ENCODE measurements at regions not wholly inside any gene's neighbourhood (a gene's known extent, or its start where the extent isn't known, plus 50 kb on each side); places are given as distances from the start of the nearest gene placed in this dataset.

GRCh38 chr3:88703501-88704059, 403.8 kb upstream of the EPHA3 start:
- Mint-ChIP-seq H3K4me3 (ENCODE audit: low read depth) (no peak overlapping the region), H3K27me3 (no peaks in the 10 kb centered on the region), H3K36me3 (ENCODE audit: insufficient read depth) (no peaks in the 10 kb centered on the region), H3K9me3 (ENCODE audit: low read depth) (no peaks in the 10 kb centered on the region), H3K4me1 (ENCODE audit: low read depth) (no peaks in the 10 kb centered on the region), H3K27ac (no peak overlapping the region)
- DNase-seq (ENCODE audit: low spot score, unreplicated experiment): no peak
- no peak for TF ChIP-seq CTCF (IDR thresholded peaks at IDR 0.05; ENCODE audit: unreplicated experiment)

- no peak overlapping the region for H3K27ac Mint-ChIP-seq
- no peaks in the 10 kb centered on the region for H3K27me3 Mint-ChIP-seq
- no peaks in the 10 kb centered on the region for H3K36me3 Mint-ChIP-seq (ENCODE audit: insufficient read depth)
- no peaks in the 10 kb centered on the region for H3K4me1 Mint-ChIP-seq (ENCODE audit: low read depth)
- TF ChIP-seq CTCF (IDR thresholded peaks at IDR 0.05; ENCODE audit: unreplicated experiment): no peak
- no peaks in the 10 kb centered on the region for H3K9me3 Mint-ChIP-seq (ENCODE audit: low read depth)
- H3K4me3 Mint-ChIP-seq (ENCODE audit: low read depth): no peak overlapping the region
- no peak for DNase-seq (ENCODE audit: low spot score, unreplicated experiment)
Observed at GRCh38 chr3:88704338-88704737, 403.1 kb upstream of the EPHA3 start.

GRCh38 chr3:88707837-88708236, 399.6 kb upstream of the EPHA3 start:
- Mint-ChIP-seq H3K36me3 (ENCODE audit: insufficient read depth) (no peaks in the 10 kb centered on the region), H3K27me3 (no peaks in the 10 kb centered on the region), H3K4me1 (ENCODE audit: low read depth) (no peaks in the 10 kb centered on the region), H3K9me3 (ENCODE audit: low read depth) (no peaks in the 10 kb centered on the region), H3K27ac (no peak overlapping the region), H3K4me3 (ENCODE audit: low read depth) (no peak overlapping the region)
- DNase-seq (ENCODE audit: low spot score, unreplicated experiment): no peak
- TF ChIP-seq CTCF (IDR thresholded peaks at IDR 0.05; ENCODE audit: unreplicated experiment): no peak

GRCh38 chr3:88712552-88712951, 394.9 kb upstream of the EPHA3 start:
- no peak for DNase-seq (ENCODE audit: low spot score, unreplicated experiment)
- no peak for TF ChIP-seq CTCF (IDR thresholded peaks at IDR 0.05; ENCODE audit: unreplicated experiment)
- H3K4me1 Mint-ChIP-seq (ENCODE audit: low read depth): no peaks in the 10 kb centered on the region
- H3K27me3 Mint-ChIP-seq: no peaks in the 10 kb centered on the region
- no peak overlapping the region for H3K4me3 Mint-ChIP-seq (ENCODE audit: low read depth)
- no peak overlapping the region for H3K27ac Mint-ChIP-seq
- no peaks in the 10 kb centered on the region for H3K36me3 Mint-ChIP-seq (ENCODE audit: insufficient read depth)
- no peaks in the 10 kb centered on the region for H3K9me3 Mint-ChIP-seq (ENCODE audit: low read depth)

- no peak for TF ChIP-seq CTCF (IDR thresholded peaks at IDR 0.05; ENCODE audit: unreplicated experiment)
- H3K4me3 Mint-ChIP-seq (ENCODE audit: low read depth): no peak overlapping the region
- no peak overlapping the region for H3K27ac Mint-ChIP-seq
- no peaks in the 10 kb centered on the region for H3K4me1 Mint-ChIP-seq (ENCODE audit: low read depth)
- H3K27me3 Mint-ChIP-seq: no peaks in the 10 kb centered on the region
- H3K9me3 Mint-ChIP-seq (ENCODE audit: low read depth): no peaks in the 10 kb centered on the region
- no peak for DNase-seq (ENCODE audit: low spot score, unreplicated experiment)
- no peaks in the 10 kb centered on the region for H3K36me3 Mint-ChIP-seq (ENCODE audit: insufficient read depth)
Observed at GRCh38 chr3:88713233-88713691, 394.2 kb upstream of the EPHA3 start.

Measured in progenitor cell of endocrine pancreas (in vitro differentiated cells).